MCF 10A (cell line): ENCODE measurements at regions not wholly inside any gene's neighbourhood (a gene's known extent, or its start where the extent isn't known, plus 50 kb on each side); places are given as distances from the start of the nearest gene placed in this dataset.

Experiments used
- BruUV-seq: library from RNA; stranded (reverse); fragments of 400-500 nt; replicated peaks from 2 replicates; lab custom pipeline; 2021; lab: Mats Ljungman, UMichigan
- CTCF ChIA-PET: fragments of 300-600 bp; sonication (Branson Sonifier 250); formaldehyde crosslinking; extraction: SDS; loops from one replicate; lab custom pipeline; 2021; ENCODE audit warnings: antibody characterized with exemption, inconsistent platforms; lab: Yijun Ruan, JAX
- POLR2A ChIA-PET: fragments of 300-600, 350-650 bp; sonication (Branson Sonifier 250); formaldehyde crosslinking; extraction: SDS; loops from one replicate; lab custom pipeline; 2020; ENCODE audit warnings: antibody characterized with exemption, inconsistent platforms; lab: Yijun Ruan, JAX
- DNase-seq: peaks from one replicate; pipeline ENCODE4 v3.0.0-alpha.2; 2018; ENCODE audit not compliant: unreplicated experiment
- H3K27ac Mint-ChIP-seq: one replicate; pipeline ENCODE4 v1.8.0; 2022; ENCODE audit warnings: mild to moderate bottlenecking, low read depth, mixed read lengths; ENCODE audit not compliant: unreplicated experiment
- H3K27me3 Mint-ChIP-seq: one replicate; pipeline ENCODE4 v1.8.0; 2022; ENCODE audit warnings: mixed read lengths; ENCODE audit not compliant: insufficient read depth, unreplicated experiment
- H3K36me3 Mint-ChIP-seq: one replicate; pipeline ENCODE4 v1.8.0; 2022; ENCODE audit warnings: mild to moderate bottlenecking, moderate library complexity, mixed read lengths; ENCODE audit not compliant: insufficient read depth, unreplicated experiment
- H3K4me1 Mint-ChIP-seq: one replicate; pipeline ENCODE4 v1.8.0; 2022; ENCODE audit warnings: mixed read lengths; ENCODE audit not compliant: insufficient read depth, unreplicated experiment
- H3K4me3 Mint-ChIP-seq: one replicate; pipeline ENCODE4 v1.8.0; 2022; ENCODE audit warnings: mild to moderate bottlenecking, moderate library complexity, mixed read lengths; ENCODE audit not compliant: unreplicated experiment
- H3K9me3 Mint-ChIP-seq: one replicate; pipeline ENCODE4 v1.8.0; 2022; ENCODE audit warnings: mixed read lengths; ENCODE audit not compliant: unreplicated experiment
- intact Hi-C: fragments of 100-400 bp; cut with micrococcal nuclease; formaldehyde crosslinking; loops from 2 replicates; pipeline ENCODE4 v1.14.1; 2022
- TF ChIP-seq, protein P1 (sequence below): fragments of 200-600 bp; IDR thresholded peaks from one replicate; pipeline ENCODE4 v1.8.0; 2022; ENCODE audit warnings: antibody characterized with exemption, mild to moderate bottlenecking; ENCODE audit not compliant: unreplicated experiment

DNA sequence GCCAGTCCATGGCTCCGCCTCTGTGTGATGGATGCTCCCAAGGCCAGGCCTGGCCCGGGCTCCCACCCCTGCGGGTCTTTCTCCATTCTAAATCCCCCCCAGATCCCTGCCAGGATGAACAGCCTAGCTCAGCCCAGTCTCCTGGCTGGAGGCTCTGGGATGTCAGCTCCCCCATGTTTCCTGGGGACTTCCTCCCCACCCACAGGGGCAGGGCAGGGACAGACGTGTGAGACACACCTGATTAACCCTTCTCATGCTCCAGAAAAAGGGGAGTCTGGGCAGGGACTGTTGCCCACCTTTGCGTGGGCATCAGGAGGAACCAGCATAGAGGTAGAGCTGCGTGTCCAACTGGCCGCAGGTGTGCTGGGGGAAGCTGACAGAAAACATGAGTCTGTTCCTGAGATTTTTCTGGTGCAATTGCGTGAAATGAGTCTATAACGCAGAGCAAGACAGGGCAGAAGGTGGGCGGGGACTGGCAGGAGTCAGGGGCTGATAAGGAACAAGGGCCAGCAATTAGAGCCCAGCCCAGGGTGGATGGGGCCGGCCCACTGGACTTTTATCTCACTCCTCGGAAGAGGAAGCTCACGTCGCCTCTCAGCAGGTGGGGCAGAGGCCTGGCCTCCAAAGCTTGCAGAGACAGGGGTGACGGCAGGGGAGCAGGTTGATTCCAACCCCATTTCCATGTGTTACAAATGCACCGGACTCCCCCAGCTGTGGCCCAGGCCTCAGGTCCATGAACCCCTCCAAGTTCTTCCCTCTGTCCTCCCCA lies 238.2 kb downstream of the RBFOX3 start:
- TF ChIP-seq, protein P1, sequence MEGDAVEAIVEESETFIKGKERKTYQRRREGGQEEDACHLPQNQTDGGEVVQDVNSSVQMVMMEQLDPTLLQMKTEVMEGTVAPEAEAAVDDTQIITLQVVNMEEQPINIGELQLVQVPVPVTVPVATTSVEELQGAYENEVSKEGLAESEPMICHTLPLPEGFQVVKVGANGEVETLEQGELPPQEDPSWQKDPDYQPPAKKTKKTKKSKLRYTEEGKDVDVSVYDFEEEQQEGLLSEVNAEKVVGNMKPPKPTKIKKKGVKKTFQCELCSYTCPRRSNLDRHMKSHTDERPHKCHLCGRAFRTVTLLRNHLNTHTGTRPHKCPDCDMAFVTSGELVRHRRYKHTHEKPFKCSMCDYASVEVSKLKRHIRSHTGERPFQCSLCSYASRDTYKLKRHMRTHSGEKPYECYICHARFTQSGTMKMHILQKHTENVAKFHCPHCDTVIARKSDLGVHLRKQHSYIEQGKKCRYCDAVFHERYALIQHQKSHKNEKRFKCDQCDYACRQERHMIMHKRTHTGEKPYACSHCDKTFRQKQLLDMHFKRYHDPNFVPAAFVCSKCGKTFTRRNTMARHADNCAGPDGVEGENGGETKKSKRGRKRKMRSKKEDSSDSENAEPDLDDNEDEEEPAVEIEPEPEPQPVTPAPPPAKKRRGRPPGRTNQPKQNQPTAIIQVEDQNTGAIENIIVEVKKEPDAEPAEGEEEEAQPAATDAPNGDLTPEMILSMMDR: no peak
- CTCF ChIA-PET: interaction anchor here (0.5 kb wide), 1 partner anchor 281 kb away, joined by 3 read pairs; no protein-coding TSS in a partner anchor
- DNase-seq: no peak
- peaks cover 84% of the 10 kb centered on the region for H3K27me3 Mint-ChIP-seq
- intact Hi-C loops: no loop called here
- no peak overlapping the region for H3K4me3 Mint-ChIP-seq
- no peaks in the 10 kb centered on the region for H3K36me3 Mint-ChIP-seq
- no peak overlapping the region for H3K27ac Mint-ChIP-seq
- no TSS peak for BruUV-seq
- no peaks in the 10 kb centered on the region for H3K9me3 Mint-ChIP-seq
- POLR2A ChIA-PET: interaction anchor here (0.5 kb wide), 1 partner anchor 337 kb away, joined by 3 read pairs; no protein-coding TSS in a partner anchor
- H3K4me1 Mint-ChIP-seq: no peaks in the 10 kb centered on the region

DNA sequence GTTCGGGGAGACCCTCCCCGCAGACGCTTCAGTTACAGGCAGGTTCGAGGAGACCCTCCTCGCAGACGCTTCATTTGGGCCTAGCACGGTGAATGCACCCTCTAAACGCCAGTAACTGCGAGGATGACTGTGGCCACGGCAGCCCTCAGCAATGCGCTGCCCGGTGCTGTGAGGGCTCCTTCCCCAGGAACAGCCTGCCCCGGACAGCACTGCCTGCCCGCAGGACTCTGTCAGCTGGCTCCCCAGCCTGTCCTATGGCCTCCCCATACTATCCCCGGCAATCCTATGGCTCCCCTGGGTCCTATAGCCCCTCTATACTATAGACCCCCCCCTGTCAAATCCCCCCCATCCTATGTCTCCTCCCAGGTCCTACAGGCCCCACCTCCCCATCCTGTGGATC lies 238.9 kb downstream of the RBFOX3 start:
- POLR2A ChIA-PET: interaction anchor here (0.5 kb wide), 1 partner anchor 336 kb away, joined by 3 read pairs; no protein-coding TSS in a partner anchor
- no TSS peak for BruUV-seq
- H3K4me1 Mint-ChIP-seq: no peaks in the 10 kb centered on the region
- no peak for DNase-seq
- TF ChIP-seq, protein P1: no peak
- CTCF ChIA-PET: no interaction called here
- H3K27me3 Mint-ChIP-seq: peaks cover 84% of the 10 kb centered on the region
- no peak overlapping the region for H3K27ac Mint-ChIP-seq
- H3K9me3 Mint-ChIP-seq: no peaks in the 10 kb centered on the region
- intact Hi-C loops: no loop called here
- no peaks in the 10 kb centered on the region for H3K36me3 Mint-ChIP-seq
- no peak overlapping the region for H3K4me3 Mint-ChIP-seq

DNA sequence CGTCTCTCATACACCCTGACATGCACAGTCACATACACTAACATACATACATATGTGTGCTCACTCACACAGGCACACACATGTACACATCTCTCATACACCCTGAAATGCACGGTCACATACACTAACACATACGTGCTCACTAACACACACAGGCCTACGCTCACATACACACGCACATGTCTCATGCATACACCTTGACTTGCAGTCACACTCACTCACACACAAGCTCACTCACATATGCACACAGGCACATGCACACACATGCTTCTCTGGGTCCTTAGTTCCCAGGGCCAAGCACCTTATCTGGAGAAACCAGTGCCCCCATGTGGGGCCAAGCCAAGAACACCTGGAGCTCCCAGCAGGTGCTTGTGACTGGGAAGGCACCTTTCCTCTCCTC lies 240.3 kb downstream of the RBFOX3 start:
- no TSS peak for BruUV-seq
- H3K27ac Mint-ChIP-seq: no peak overlapping the region
- no peak overlapping the region for H3K4me3 Mint-ChIP-seq
- TF ChIP-seq, protein P1: no peak
- POLR2A ChIA-PET: no interaction called here
- CTCF ChIA-PET: interaction anchor here (0.6 kb wide), 1 partner anchor 15 kb away, joined by 3 read pairs; no protein-coding TSS in a partner anchor
- no peak for DNase-seq
- peaks cover 84% of the 10 kb centered on the region for H3K27me3 Mint-ChIP-seq
- H3K4me1 Mint-ChIP-seq: no peaks in the 10 kb centered on the region
- intact Hi-C loops: no loop called here
- no peaks in the 10 kb centered on the region for H3K36me3 Mint-ChIP-seq
- H3K9me3 Mint-ChIP-seq: no peaks in the 10 kb centered on the region

DNA sequence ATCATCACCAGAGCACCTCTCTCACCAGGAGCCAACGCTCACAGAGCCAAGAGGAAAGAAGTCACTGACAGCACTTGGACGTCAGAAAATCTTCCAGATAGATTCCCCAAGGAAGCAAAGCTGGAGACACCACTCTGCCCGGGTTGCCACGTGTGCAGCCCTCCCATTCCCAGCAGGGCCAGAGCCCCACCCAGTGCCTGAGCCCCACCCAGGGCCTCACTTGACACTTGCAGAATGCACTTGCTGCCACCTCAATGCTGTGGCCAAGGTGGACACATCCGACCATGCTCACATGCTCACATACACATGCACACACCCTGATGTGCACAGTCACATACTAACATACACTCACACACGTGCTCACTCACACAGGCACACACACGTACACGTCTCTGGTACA lies 240.7 kb downstream of the RBFOX3 start:
- Mint-ChIP-seq H3K36me3 (no peaks in the 10 kb centered on the region), H3K27ac (no peak overlapping the region)

More for the DNA sequence above, 240.7 kb downstream of the RBFOX3 start:
- Mint-ChIP-seq H3K27me3 (peaks cover 84% of the 10 kb centered on the region), H3K4me1 (no peaks in the 10 kb centered on the region), H3K9me3 (no peaks in the 10 kb centered on the region), H3K4me3 (no peak overlapping the region)
- no TSS peak for BruUV-seq
- ChIA-PET CTCF (interaction anchor here (0.6 kb wide), 1 partner anchor 15 kb away, joined by 3 read pairs; no protein-coding TSS in a partner anchor), POLR2A (no interaction called here)
- intact Hi-C loops: no loop called here
- DNase-seq: no peak
- TF ChIP-seq, protein P1: no peak
